GM12892 (cell line): ENCODE measurements at regions not wholly inside any gene's neighbourhood (a gene's known extent, or its start where the extent isn't known, plus 50 kb on each side); places are given as distances from the start of the nearest gene placed in this dataset.
A peak's percentile ranks its signal among the peaks of the same experiment; 100 is the strongest.

Source experiments
- DNase-seq: peaks from one replicate; pipeline ENCODE4 v3.0.0; 2011; ENCODE audit not compliant: insufficient read length
- FAIRE-seq: peaks from 2 replicates; lab custom pipeline; 2011; peaks lifted over from hg19 to GRCh38; lab: Jason Lieb, UNC
- POLR2A ChIP-seq: IDR thresholded peaks from 2 replicates; pipeline ENCODE4 v1.6.1; 2011; ENCODE audit warnings: low read depth, low read length, control low read depth
- POLR2AphosphoS5 ChIP-seq: IDR thresholded peaks from 2 replicates; pipeline ENCODE4 v1.6.1; 2011; ENCODE audit warnings: low read depth, low read length, control low read depth
- TAF1 ChIP-seq: IDR thresholded peaks from 2 replicates; pipeline ENCODE4 v1.6.1; 2011; ENCODE audit warnings: low read depth, mild to moderate bottlenecking, control low read depth, low read length, borderline replicate concordance

GRCh38 chr4:173855015-173855414 is 325.0 kb upstream of the HAND2 start:
- TF ChIP-seq TAF1 (no peak), POLR2A (no peak), POLR2AphosphoS5 (no peak)
- no peak for DNase-seq
- FAIRE-seq: no peak

GRCh38 chr4:173852775-173853174 is 322.7 kb upstream of the HAND2 start:
- no peak for FAIRE-seq

GRCh38 chr4:173845580-173845979 is 315.6 kb upstream of the HAND2 start:
- no peak for DNase-seq
- FAIRE-seq: no peak
- TF ChIP-seq POLR2AphosphoS5: no peak
- no peak for TF ChIP-seq POLR2A
- no peak for TF ChIP-seq TAF1

More at GRCh38 chr4:173852775-173853174, 322.7 kb upstream of the HAND2 start:
- TF ChIP-seq POLR2AphosphoS5: no peak
- TF ChIP-seq POLR2A: no peak
- TF ChIP-seq TAF1: no peak
- no peak for DNase-seq

GRCh38 chr4:173839865-173840264 is 309.8 kb upstream of the HAND2 start:
- DNase-seq (no peak), FAIRE-seq (no peak)
- TF ChIP-seq POLR2A (no peak), TAF1 (no peak), POLR2AphosphoS5 (no peak)

GRCh38 chr4:173837517-173837916 is 307.5 kb upstream of the HAND2 start:
- FAIRE-seq (no peak), DNase-seq (no peak)
- TF ChIP-seq POLR2A (no peak), TAF1 (no peak), POLR2AphosphoS5 (no peak)

- FAIRE-seq: no peak
- DNase-seq: no peak
- TF ChIP-seq POLR2A (no peak), POLR2AphosphoS5 (no peak), TAF1 (no peak)
These were observed 305.9 kb upstream of the HAND2 start for GRCh38 chr4:173835903-173836302.

- peak; percentile 24 for FAIRE-seq
These were observed 304.1 kb upstream of the HAND2 start for GRCh38 chr4:173834151-173834550.

GRCh38 chr4:173829565-173829964 is 299.5 kb upstream of the HAND2 start:
- FAIRE-seq: no peak
- no peak for DNase-seq
- TF ChIP-seq TAF1: no peak
- no peak for TF ChIP-seq POLR2A
- no peak for TF ChIP-seq POLR2AphosphoS5

More at GRCh38 chr4:173834151-173834550, 304.1 kb upstream of the HAND2 start:
- no peak for DNase-seq
- no peak for TF ChIP-seq POLR2A
- TF ChIP-seq POLR2AphosphoS5: no peak
- TF ChIP-seq TAF1: no peak

GRCh38 chr4:173827707-173828106 is 297.7 kb upstream of the HAND2 start:
- no peak for FAIRE-seq
- TF ChIP-seq POLR2AphosphoS5: no peak
- no peak for TF ChIP-seq POLR2A
- no peak for TF ChIP-seq TAF1
- no peak for DNase-seq

GRCh38 chr4:173821876-173822275 is 291.8 kb upstream of the HAND2 start:
- no peak for FAIRE-seq
- TF ChIP-seq POLR2AphosphoS5 (no peak), TAF1 (no peak), POLR2A (no peak)
- DNase-seq: no peak

GRCh38 chr4:173821036-173821435 is 291.0 kb upstream of the HAND2 start:
- DNase-seq (no peak), FAIRE-seq (no peak)
- TF ChIP-seq TAF1: no peak
- TF ChIP-seq POLR2A: no peak
- no peak for TF ChIP-seq POLR2AphosphoS5

- no peak for DNase-seq
- no peak for FAIRE-seq
These were observed 277.3 kb upstream of the HAND2 start for GRCh38 chr4:173807347-173807746.

GRCh38 chr4:173805884-173806283 is 275.9 kb upstream of the HAND2 start:
- TF ChIP-seq TAF1: no peak
- TF ChIP-seq POLR2AphosphoS5: no peak
- no peak for TF ChIP-seq POLR2A
- FAIRE-seq (no peak), DNase-seq (no peak)

More at GRCh38 chr4:173807347-173807746, 277.3 kb upstream of the HAND2 start:
- TF ChIP-seq POLR2AphosphoS5: no peak
- TF ChIP-seq POLR2A: no peak
- no peak for TF ChIP-seq TAF1

GRCh38 chr4:173802662-173803022 is 272.6 kb upstream of the HAND2 start:
- no peak for TF ChIP-seq TAF1
- no peak for TF ChIP-seq POLR2A
- no peak for TF ChIP-seq POLR2AphosphoS5
- FAIRE-seq (no peak), DNase-seq (no peak)
